Hippocampal formation (tissue), 2 donors: ENCODE measurements at regions not wholly inside any gene's neighbourhood (a gene's known extent, or its start where the extent isn't known, plus 50 kb on each side); places are given as distances from the start of the nearest gene placed in this dataset.

Experiments
- DNase-seq, 2 donors: peaks; one replicate each; lab custom pipeline; 2025; lab: John Stamatoyannopoulos, UW

DNA sequence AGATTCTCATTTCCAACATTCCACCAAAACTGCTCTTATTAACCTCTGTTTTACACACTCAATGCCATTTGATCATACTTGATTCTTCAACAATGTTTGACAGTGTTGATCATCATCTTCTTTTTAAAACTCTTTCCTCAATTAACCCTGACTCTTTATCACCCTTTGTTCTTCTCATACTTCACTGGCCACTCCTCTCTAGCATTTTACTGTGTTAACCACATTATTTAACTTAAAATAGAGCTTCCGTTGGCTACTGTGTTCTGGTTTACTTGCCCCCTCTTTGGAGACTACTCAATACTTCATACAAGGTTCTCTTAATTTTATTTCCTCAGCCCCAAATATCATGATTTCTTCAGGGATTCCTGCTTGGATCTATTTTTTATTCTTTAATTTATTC is 121.1 kb upstream of the SPRY2 start:
- DNase-seq = no peak

DNA sequence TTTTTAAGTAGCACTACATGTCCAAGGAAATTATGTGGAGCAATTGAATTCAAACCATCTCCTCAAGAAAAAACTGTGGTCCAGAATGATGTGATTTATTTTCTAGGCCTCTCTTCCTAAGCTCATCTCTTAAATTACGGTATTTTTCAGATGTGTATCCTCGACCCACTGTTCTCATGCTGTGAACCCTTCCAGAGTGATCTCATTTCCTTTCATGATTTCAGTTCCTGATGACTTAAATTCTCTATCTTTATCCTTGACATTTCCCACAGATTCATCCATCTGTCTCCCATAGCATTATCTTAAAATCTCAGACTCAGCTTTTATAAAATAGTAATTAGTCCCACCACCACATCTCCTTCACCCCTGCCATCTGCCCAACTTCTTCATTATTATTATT is 117.6 kb upstream of the SPRY2 start:
- no peak for DNase-seq

DNA sequence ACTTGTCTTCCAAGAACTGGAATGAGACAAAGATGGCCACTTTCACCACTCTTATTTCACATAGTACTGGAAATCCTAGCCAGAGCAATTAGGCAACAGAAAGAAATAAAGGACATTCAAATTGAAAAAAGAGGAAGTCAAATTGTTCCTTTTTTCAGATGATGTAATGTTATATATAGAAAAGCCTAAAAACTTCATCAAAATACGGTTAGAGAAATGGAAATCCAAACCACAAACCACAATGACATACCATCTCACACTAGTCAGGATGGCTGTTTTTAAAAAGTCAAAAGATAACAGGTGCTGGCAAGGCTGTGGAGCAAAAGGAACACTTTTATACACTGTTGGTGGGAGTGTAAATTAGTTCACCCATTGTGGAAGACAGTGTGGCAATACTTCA is 113.3 kb upstream of the SPRY2 start:
- no peak for DNase-seq

DNA sequence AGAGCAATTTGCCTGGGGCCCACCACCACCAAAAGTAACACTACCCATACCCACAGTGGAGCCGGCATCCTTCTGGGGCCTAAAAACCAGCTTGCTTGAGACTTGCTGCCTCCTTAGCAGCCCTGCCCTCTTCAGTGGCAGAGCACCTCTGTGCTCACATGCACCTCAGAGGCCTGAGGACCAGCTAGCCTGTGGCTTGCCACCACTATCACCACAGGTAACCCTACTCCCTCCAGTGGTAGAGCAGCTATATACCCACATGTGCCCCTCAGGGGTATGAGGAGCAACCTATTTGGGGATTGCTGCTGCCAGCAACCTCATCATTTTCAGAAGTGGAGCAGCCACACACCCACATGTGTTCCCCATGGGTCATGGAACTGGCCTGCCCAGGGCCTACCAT is 111.4 kb upstream of the SPRY2 start:
- no peak for DNase-seq

DNA sequence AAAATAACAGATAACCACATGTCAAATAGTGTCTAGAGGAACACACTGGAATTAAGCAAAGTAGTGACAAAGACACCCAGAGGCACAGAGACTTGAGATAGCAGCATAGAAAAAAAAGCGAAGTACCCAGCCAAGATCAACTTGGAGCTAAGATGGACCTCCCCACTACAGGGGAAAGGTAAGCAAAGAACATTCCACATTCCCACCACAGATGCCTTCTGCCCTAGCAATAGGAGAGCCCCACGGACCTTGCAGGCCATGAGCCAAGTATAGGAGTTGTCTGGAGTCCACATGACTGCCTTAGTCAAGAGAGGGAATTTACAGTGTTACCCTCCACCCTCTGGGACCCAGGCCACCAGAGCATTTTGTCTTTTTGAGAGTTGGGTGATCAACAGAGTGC is 110.7 kb upstream of the SPRY2 start:
- DNase-seq = no peak

DNA sequence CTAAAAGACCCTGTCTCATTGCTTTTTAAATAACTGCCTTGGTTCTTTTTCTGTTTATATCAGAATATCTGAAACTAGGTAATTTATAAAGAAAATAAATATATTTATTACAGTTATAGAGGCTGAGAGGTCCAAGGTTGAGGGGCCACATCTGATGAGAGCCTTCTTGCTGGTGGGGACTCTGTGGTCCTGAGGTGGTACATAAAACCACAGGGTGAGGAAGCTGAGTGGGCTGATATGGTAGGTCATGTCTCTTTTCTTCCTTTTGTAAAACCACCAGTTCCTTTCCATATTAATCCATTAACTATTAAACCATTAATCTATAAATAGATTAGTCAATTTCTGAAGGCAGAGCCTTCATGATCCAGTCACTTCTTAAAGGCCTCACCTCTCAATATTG is 109.5 kb upstream of the SPRY2 start:
- DNase-seq = no peak

DNA sequence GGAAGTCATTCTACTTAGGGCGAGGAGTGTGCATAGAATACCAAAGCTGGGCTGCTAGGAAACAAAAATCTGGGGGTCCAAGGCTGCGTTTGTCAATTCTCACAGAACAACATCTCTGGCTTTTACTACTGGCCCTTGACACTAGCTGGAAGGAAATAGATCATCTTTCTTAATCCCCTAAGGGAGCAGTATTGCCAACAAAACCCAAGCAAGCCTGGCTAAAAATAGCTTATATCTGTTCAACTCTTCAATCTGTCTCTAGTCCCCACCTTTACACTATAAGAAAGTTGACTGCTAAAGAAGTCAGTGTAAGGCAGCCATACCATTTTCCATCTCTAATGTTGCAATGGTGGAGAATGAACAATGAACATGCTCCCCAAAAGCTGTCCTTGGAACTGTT is 107.8 kb upstream of the SPRY2 start:
- DNase-seq = no peak

DNA sequence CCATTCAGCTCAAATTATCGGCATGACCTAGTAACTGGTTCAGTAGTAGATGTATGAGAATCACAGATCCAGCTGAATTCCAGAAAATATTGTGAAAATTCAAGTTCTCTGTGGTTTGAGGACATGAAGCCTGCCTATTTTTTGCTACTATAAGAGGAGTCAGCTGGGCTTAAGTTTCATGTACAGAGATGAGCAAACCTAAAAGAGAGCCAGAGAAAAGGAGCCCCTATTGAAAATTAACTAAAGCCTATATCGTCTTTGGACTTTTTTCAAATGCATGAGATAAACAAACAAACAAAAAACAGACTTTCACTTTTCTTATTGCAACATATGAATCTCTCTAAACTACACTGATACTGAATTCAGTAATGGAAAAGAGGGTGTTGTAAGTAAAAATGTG is 106.8 kb upstream of the SPRY2 start:
- no peak for DNase-seq

DNA sequence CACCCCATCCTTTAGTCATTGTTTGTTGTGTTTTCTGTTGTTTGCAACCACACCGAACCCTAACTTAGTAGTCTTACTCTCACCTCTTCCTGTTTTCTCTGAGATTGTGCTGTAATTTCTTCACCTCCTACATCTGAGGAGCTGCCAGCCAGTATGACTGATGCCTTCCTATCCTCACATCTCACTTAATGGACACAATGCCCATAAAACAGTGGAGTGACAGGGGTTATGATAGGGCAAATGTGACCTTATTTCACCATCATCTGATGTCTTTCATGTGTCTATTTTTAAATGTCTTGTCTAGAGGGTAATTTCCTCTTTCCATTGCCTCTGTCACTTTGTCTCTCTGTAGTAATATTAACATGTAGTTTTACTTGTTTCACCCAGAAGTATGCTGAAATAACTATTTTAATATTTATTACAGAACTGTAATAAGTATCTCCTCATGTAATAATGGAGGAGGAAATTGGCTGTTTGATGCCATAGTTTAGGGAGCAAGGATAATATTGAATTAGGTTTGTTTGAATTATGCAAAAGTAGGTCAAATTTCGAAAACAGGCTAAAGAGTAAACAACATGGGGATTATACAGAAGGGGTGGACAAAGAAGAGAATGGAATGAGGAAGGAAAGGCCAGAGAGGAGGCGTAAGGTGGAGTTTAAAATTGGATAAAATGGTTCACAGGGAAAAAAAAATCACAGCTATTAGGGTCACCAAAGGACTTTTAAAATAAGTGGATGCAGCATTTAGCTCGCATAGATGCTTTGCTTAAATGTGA is 103.5 kb upstream of the SPRY2 start:
- DNase-seq = no peak

DNA sequence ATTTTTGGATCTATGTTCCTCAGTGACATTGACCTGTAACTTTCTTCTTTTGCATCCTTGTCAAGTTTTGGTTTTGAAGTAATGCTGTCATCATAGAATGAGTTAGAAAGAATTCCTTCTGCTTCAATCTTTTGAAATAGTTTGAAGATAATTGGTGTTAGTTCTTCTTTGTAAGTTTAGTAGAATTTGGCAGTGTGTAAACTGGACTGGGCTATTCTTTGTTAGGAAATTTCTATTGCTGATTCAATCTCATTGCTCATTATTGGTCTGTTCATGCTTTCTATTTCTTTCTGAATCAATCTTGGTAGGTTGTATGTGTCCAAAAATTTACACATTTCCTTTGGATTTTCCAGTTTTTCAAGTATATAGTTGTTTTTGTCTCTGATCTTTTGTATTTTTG is 101.7 kb upstream of the SPRY2 start:
- no peak for DNase-seq

DNA sequence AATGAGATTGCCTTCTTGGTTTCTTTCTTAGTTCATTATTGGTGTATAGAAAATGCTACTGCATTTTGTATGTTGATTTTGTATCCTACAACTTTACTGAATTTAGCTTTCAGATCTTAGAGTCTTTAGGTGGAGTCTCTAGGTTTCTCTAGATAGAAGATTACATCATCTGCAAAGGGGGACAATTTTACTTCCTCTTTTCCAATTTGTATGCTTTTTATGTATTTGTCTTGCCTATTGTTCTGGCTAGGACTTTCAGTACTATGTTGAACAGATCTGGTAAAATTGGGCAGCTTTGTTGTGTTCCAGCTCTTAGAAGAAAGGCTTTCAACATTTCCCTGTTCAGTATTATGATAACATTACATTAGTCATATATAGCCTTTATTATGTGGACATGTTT is 101.0 kb upstream of the SPRY2 start:
- DNase-seq = no peak

DNA sequence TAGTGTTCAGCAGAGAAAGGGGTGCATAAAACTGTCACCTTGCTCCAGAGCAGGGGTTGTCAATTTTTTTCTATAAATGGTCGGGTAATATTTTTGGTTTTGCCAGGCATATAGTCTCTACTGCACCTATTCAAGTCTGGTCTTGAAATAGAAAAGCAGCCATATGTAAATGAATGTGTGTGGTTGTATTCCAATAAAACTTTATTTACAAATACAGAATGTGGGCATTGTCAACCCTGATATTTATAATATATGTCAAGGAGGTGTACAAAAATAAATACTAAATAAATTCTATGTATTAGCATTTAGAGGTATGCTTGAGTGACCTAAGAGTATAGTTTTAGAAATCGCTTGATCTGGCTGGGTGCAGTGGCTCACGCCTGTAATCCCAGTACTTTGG is 97.6 kb upstream of the SPRY2 start:
- no peak for DNase-seq

DNA sequence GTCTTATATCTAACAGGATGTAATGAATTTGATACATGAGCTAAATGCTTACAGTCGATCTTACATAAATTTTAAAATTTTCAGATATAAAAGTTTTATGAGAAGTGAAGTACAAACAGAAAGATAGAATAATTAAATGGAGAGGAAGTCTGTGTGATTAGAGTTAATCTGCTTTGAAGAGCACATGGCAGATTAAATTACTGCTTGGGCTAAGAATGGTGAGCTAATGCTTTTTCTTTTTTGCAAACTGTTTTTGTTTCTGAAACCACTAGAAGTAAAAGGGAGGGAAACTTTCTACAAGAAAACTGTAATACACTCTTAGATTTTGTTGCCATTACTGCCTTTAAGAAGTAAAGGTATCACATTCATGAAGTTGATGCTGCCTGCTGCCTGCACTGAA is 96.3 kb upstream of the SPRY2 start:
- DNase-seq = no peak

DNA sequence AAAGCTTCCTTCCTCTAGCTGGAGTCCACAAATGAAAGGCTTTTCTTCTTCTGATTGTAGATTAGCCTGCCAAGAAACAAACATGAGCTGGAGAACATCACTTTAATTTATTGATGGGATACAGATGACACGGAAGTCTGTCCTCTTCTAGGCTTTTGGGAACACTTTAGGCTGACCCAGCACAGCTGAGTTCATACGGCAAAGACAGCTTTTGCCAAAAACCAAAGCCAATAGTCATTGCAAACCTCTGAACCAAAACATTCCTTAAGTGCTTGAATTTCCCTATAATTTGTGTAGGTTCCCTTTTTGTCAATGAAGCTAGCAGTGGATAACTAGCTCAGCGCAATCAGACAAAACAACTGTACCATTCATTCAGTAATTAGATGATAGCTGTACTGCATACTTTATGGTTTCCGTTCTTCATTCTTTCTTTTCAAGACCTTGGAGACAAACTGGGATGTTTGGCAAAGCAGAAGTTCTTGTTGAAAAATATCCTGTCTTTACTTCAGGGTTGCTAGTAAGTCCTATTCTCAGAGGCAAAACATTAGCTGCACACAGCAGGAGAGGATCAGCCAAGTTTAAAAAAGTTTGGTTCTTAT is 95.7 kb upstream of the SPRY2 start:
- DNase-seq = no peak

DNA sequence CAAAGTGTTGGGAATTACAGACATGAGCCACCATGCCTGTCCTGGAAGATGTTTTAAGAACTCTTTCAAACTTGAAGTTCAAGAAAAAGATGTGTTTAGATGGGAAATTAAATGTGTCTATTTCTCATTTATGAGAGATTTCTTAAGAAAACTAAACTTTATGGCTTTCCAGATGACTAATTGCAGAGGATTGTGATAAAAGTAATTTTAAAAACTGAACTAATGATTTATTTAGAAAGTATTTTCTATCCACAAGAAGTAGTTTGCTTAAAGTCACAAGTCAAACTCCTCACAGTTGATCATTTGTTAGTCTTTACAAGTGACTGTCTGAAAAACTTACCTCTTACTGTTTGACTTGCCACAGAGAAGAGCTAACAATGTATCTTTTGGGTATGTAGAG is 89.6 kb upstream of the SPRY2 start:
- no peak for DNase-seq

DNA sequence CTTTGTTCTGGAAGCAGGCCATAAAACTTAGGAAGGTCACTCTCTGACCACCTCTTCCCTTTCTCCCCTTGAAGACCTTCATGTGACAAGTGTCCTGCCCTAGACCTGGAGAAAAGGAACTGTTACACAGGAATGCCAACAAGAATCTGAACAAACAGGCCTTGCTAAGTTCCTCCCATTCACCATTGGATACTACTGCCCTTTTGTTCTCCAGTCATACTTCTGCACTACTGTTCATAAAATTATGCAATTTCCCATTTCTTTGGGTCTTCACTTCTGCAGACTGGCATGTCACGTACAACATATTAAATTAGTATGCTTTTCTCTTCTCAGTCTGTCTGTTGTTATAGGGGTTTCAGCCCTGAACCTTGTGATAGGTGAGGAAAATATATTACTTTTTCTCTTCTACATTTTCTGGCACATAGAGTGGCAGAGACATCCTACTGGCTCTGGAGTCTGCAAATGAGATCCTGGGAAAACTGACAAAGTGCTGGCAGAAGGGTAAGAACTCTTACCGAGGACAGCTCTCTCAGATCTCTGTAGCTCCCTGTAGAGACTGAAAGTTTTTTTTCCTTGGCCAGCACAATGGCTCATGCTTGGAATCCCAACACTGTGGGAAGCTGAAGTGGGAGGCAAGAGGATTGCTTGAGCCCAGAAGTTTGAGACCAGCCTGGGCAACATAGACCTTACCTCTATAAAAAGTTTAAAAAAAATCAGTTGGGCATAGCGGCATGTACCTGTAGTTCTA is 87.6 kb upstream of the SPRY2 start:
- no peak for DNase-seq

DNA sequence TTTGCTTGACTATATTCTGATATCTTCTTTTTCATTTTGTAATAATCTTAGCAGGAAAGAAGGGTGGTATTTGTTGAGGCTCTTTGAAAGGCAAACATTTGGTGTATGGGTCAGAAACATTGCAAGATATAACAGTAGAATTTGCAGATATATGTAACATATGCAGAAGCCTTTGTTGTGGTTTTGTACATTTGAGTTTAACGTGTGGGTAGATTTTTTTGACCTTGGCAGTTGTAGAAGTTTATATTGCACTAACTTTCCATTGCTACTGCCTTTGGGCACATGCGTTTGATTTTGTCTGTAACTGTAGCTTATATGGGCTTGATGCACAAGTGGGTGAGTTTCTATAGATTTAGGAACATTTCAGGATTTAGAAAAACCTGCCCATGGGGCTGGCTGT is 78.5 kb upstream of the SPRY2 start:
- no peak for DNase-seq

DNA sequence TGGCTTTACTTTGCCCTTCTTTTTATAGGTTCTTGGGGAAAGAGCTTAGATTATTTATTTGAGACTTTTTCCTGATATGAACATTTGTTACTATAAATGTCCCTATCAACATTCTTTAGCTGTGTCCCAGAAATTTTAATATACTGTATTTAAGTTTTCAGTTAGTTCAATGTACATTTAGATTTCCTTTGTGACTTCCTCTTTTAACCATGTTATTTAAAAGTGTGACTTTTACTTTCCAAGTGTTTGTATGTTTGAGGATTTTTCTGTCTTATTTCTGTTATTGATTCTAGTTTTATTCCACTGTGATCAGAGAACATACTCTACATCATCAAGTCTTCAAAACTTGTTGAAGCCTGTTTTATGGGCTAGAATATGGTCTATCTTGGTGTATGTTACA is 72.7 kb upstream of the SPRY2 start:
- DNase-seq = no peak

DNA sequence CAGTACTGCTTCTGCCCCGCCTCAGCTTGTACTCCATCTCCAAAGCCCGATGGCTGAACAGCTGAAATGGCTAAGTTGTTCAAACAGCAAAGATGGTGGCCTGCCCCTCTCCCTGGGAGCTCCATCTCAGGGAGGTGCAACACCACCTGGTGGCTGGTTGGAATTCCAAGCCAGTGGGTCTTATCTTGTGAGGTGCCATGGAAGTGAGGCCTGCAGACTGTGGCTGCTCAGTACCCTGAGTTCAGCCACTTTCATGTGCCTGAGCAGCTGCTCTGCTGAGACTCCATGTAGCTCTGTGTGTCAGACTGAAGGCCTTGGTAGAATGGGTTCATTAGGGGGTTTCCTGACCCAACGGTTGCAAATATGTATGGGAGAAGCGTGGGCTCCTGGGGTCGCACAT is 67.3 kb upstream of the SPRY2 start:
- DNase-seq = no peak

DNA sequence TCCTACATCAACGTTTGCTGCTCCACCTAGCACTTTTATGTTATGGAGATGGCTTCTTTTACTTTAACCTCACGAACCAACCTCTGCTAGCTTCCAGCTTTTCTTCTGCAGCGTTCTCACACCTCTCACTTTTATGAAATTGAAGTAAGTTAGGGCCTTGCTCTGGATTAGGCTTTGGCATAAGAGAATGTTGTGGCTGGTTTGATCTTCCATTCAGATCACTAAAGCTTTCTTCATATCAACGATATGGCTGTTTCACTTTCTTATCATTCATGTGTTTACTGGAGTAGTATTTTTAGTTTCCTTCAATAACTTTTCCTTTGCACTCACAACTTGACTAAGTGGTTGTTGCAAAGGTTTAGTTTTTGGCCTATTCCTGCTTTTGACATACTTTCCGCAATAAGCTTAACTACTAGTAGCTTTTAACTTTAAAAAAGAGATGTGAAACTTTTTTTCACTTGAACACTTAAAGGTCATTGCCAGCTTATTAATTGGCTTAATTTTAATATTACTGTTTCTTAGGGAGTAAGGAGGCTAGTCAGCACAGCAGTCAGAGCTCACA is 60.0 kb upstream of the SPRY2 start:
- DNase-seq = no peak

DNA sequence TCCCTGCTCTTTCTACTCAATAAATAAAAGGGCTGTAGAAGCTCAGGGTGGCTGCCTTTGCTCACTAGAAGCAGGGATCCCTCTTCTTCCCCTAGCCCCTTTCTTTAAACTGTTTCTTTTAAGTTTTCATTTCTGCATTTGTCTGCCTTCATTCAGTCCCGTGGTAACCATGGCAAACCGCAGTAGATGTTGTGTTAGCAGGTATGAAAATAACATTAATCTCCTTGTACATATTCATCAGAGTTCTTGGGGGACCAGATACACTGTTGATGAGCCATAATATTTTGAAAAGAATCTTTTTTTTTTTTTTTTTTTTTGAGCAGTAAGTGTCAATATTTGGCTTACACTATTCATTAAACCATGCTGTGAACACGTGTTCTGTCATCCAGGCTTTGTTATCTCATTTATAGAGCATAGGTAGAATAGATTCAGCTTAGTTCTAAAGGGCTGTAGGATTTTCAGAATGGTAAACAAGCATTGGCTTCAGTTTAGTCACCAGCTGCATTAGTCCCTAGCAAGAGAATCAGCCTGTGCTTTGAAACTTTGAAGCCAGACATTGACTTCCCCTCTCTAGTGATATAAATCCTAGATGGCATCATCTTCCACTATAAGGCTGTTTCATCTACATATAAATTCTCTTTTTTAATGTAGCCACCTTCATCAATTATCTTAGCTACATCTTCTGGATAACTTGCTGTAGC is 59.4 kb upstream of the SPRY2 start:
- no peak for DNase-seq
